Upper lobe of left lung (tissue), 6 donors: ENCODE measurements at regions not wholly inside any gene's neighbourhood (a gene's known extent, or its start where the extent isn't known, plus 50 kb on each side); places are given as distances from the start of the nearest gene placed in this dataset.

Experiments
- ATAC-seq, 2 donors: fragments of 200-7000 bp; cut with Tn5 transposase; one replicate each; pipeline ENCODE4 v1.9.1; 2022; ENCODE audit warnings: mild to moderate bottlenecking in 2 of 2, moderate library complexity in 2 of 2; ENCODE audit not compliant: low FRiP score in 2 of 2
- DNase-seq, 2 donors: peaks; one replicate each; pipeline ENCODE4 v3.0.0-alpha.2; 2019 to 2020
- H3K27ac ChIP-seq, 4 donors: fragments of 200-600 bp; sonication (generic); one replicate each; pipeline ENCODE4 v1.5.1; 2016 to 2019
- H3K27me3 ChIP-seq, 4 donors: fragments of 200-600 bp; sonication (generic); one replicate each; pipeline ENCODE4 v1.5.1; 2017 to 2019
- H3K36me3 ChIP-seq, 4 donors: fragments of 200-600 bp; sonication (generic); one replicate each; pipeline ENCODE4 v1.5.1; 2016 to 2019
- H3K4me1 ChIP-seq, 4 donors: fragments of 200-600 bp; sonication (generic); one replicate each; pipeline ENCODE4 v1.5.1; 2018 to 2019
- H3K4me3 ChIP-seq, 4 donors: fragments of 200-600 bp; sonication (generic); one replicate each; pipeline ENCODE4 v1.5.1; 2017 to 2019; ENCODE audit warnings: mild to moderate bottlenecking in 2 of 4, moderate library complexity in 1 of 4
- H3K9me3 ChIP-seq, 4 donors: fragments of 200-600 bp; sonication (generic); one replicate each; pipeline ENCODE4 v1.5.1; 2018 to 2019
- CTCF ChIP-seq, 6 experiments: fragments of 450-650 bp in 4 of 6; fragments of 200-600 bp in 2 of 6; sonication (generic) in 2 of 6; IDR thresholded peaks; one replicate each; pipeline ENCODE4 v1.5.1; 2016 to 2019; ENCODE audit warnings: antibody characterized with exemption in 6 of 6
- EP300 ChIP-seq, 4 donors: sonication (generic); formaldehyde crosslinking; IDR thresholded peaks; one replicate each; pipeline ENCODE4 v1.5.1; 2017; ENCODE audit warnings: antibody characterized with exemption in 4 of 4, control low read depth in 2 of 4
- POLR2A ChIP-seq, 4 donors: fragments of 450-650 bp; IDR thresholded peaks; one replicate each; pipeline ENCODE4 v1.5.1; 2016 to 2017; ENCODE audit warnings: antibody characterized with exemption in 4 of 4, mild to moderate bottlenecking in 2 of 4
- POLR2AphosphoS5 ChIP-seq, 2 donors: sonication (generic); formaldehyde crosslinking; IDR thresholded peaks; one replicate each; pipeline ENCODE4 v1.5.1; 2017; ENCODE audit warnings: antibody characterized with exemption in 2 of 2
- WGBS, 2 donors: methylation state at CpG; one replicate each; pipeline ENCODE4 v1.1.5; 2017 to 2018; 5-methylcytosine and 5-hydroxymethylcytosine counted together
- donor health status: DM: no; HTN: no; CAD: no; lungs with moderate emphysema.
- donor health status: DM: no; HTN: yes; CAD: no; lungs with severe emphysema.

GRCh38 chr17:72426321-72426720 lies 305.5 kb downstream of the SOX9 start:
- DNase-seq = no peak
- no peaks in the 10 kb centered on the region for H3K27me3 ChIP-seq
- H3K9me3 ChIP-seq = no peaks in the 10 kb centered on the region
- TF ChIP-seq POLR2A (IDR thresholded peaks at IDR 0.05) (no peak), EP300 (IDR thresholded peaks at IDR 0.05) (no peak), POLR2AphosphoS5 (IDR thresholded peaks at IDR 0.05) (no peak), CTCF (IDR thresholded peaks at IDR 0.05) (no peak)
- no peaks in the 10 kb centered on the region for H3K36me3 ChIP-seq
- no peak overlapping the region for H3K4me3 ChIP-seq
- WGBS, 2 donors = 93 to 98% methylated on average over 4 of the region's 4 CpGs
- H3K27ac ChIP-seq = no peak overlapping the region
- ATAC-seq = no peak
- peaks cover 0 to 3% (median 0%) of the 10 kb centered on the region in 4 donors for H3K4me1 ChIP-seq

GRCh38 chr17:72426948-72427760 lies 306.3 kb downstream of the SOX9 start:
- ATAC-seq (no peak), DNase-seq (no peak)
- WGBS, 2 donors = 80 to 81% methylated on average over 6 of the region's 7 CpGs
- H3K4me1 ChIP-seq = no peaks in the 10 kb centered on the region
- H3K4me3 ChIP-seq = no peak overlapping the region
- H3K9me3 ChIP-seq = no peaks in the 10 kb centered on the region
- H3K27me3 ChIP-seq = no peaks in the 10 kb centered on the region
- TF ChIP-seq EP300 (IDR thresholded peaks at IDR 0.05) (no peak), CTCF (IDR thresholded peaks at IDR 0.05) (no peak)
- H3K36me3 ChIP-seq = no peaks in the 10 kb centered on the region
- H3K27ac ChIP-seq = no peak overlapping the region

- Histone ChIP-seq H3K4me3 (no peak overlapping the region), H3K36me3 (no peaks in the 10 kb centered on the region), H3K27me3 (no peaks in the 10 kb centered on the region), H3K27ac (no peak overlapping the region), H3K9me3 (no peaks in the 10 kb centered on the region), H3K4me1 (no peaks in the 10 kb centered on the region)
- TF ChIP-seq POLR2AphosphoS5 (IDR thresholded peaks at IDR 0.05) (no peak), EP300 (IDR thresholded peaks at IDR 0.05) (no peak), POLR2A (IDR thresholded peaks at IDR 0.05) (no peak), CTCF (IDR thresholded peaks at IDR 0.05) (no peak)
- DNase-seq (no peak), ATAC-seq (no peak)
- 91 to 100% methylated on average over 5 of the region's 5 CpGs for WGBS, 2 donors
Observed at GRCh38 chr17:72427761-72428109, 306.9 kb downstream of the SOX9 start.

GRCh38 chr17:72429066-72429638 lies 308.3 kb downstream of the SOX9 start:
- TF ChIP-seq POLR2AphosphoS5 (IDR thresholded peaks at IDR 0.05) (no peak), EP300 (IDR thresholded peaks at IDR 0.05) (no peak), POLR2A (IDR thresholded peaks at IDR 0.05) (no peak), CTCF (IDR thresholded peaks at IDR 0.05) (no peak)
- ATAC-seq (no peak), DNase-seq (no peak)
- Histone ChIP-seq H3K9me3 (no peaks in the 10 kb centered on the region), H3K4me1 (no peaks in the 10 kb centered on the region), H3K27me3 (no peaks in the 10 kb centered on the region), H3K27ac (no peak overlapping the region), H3K36me3 (no peaks in the 10 kb centered on the region), H3K4me3 (no peak overlapping the region)
- WGBS, 2 donors = 93 to 94% methylated on average over 4 of the region's 4 CpGs
